HCT116 (cell line): ENCODE measurements at regions not wholly inside any gene's neighbourhood (a gene's known extent, or its start where the extent isn't known, plus 50 kb on each side); places are given as distances from the start of the nearest gene placed in this dataset.

Experiments
- ATAC-seq: fragments of 200-7000 bp; cut with Tn5 transposase; 2 replicates; pipeline ENCODE4 v1.9.1; 2020; ENCODE audit warnings: mild to moderate bottlenecking, moderate library complexity
- BruUV-seq: library from RNA; stranded (reverse); fragments of 400-500 nt; replicated peaks from 2 replicates; lab custom pipeline; 2021; lab: Mats Ljungman, UMichigan
- CTCF ChIA-PET: fragments of 300-600 bp; sonication (Branson Sonifier 250); formaldehyde crosslinking; loops from one replicate; lab custom pipeline; 2021; ENCODE audit warnings: antibody characterized with exemption; lab: Charles Lee
- POLR2A ChIA-PET: fragments of 300-600, 350-600 bp; sonication (Branson Sonifier 250); formaldehyde crosslinking; loops from one replicate; lab custom pipeline; 2021; ENCODE audit warnings: antibody characterized with exemption; lab: Charles Lee
- RAD21 ChIA-PET, 2 experiments: fragments of 300-600 bp; sonication (Branson Sonifier 250); formaldehyde crosslinking; loops; one replicate each; lab custom pipeline; 2023; ENCODE audit warnings: low total read pairs in 2 of 2; ENCODE audit not compliant: uncharacterized antibody in 2 of 2, unreplicated experiment in 2 of 2, low non-redundant PET in 1 of 2; lab: Charles Lee
- DNase-seq: peaks from one replicate; pipeline ENCODE4 v3.0.0-alpha.2; 2010; ENCODE audit warnings: low read depth, low spot score
- H2AFZ ChIP-seq: fragments of 200-600 bp; shearing (Covaris generic), sonication (generic); 2 replicates; pipeline ENCODE4 v1.6.1; 2017; ENCODE audit warnings: low read depth, mixed run types, mixed read lengths, antibody characterized with exemption, low read length; ENCODE audit not compliant: poor library complexity, severe bottlenecking
- H3K27ac ChIP-seq: 2 replicates; pipeline ENCODE4 v1.5.1; 2012; ENCODE audit warnings: low read depth, low read length
- H3K27me3 ChIP-seq: fragments of 200-600 bp; sonication (generic); 2 replicates; pipeline ENCODE4 v1.6.1; 2016; ENCODE audit warnings: mixed run types, low read length, mixed read lengths; ENCODE audit not compliant: insufficient read depth
- H3K36me3 ChIP-seq, 2 experiments: fragments of 200-500 bp in 1 of 2; fragments of 200-600 bp in 1 of 2; sonication (Bioruptor generic) in 1 of 2; sonication (generic) in 1 of 2; 2 replicates each; pipeline versions ENCODE4 v1.5.1 to v1.6.1; 2014 to 2016; ENCODE audit warnings: low read length in 2 of 2, inconsistent platforms in 1 of 2, mixed read lengths in 1 of 2, mixed run types in 1 of 2; ENCODE audit not compliant: insufficient read depth in 2 of 2, control insufficient read depth in 1 of 2
- H3K4me1 ChIP-seq, 2 experiments: fragments of 200-600 bp in 1 of 2; sonication (generic) in 1 of 2; 2 replicates each; pipeline versions ENCODE4 v1.5.1 to v1.6.1; 2012 to 2017; ENCODE audit warnings: low read length in 2 of 2, inconsistent platforms in 1 of 2, mild to moderate bottlenecking in 1 of 2, mixed read lengths in 1 of 2, mixed run types in 1 of 2, moderate library complexity in 1 of 2; ENCODE audit not compliant: insufficient read depth in 2 of 2, control insufficient read depth in 1 of 2
- H3K4me2 ChIP-seq: fragments of 200-600 bp; sonication (generic); 2 replicates; pipeline ENCODE4 v1.6.1; 2017; ENCODE audit warnings: mixed run types, low read length, mixed read lengths
- H3K4me3 ChIP-seq, 2 experiments: fragments of 200-600 bp in 1 of 2; sonication (generic) in 1 of 2; replicated peaks in 1 of 2; 2 replicates each; pipeline ENCODE4 v1.5.1; 2011 to 2016; ENCODE audit warnings: low read length in 2 of 2, control low read depth in 1 of 2, low read depth in 1 of 2, mild to moderate bottlenecking in 1 of 2, mixed read lengths in 1 of 2, mixed run types in 1 of 2
- H3K79me2 ChIP-seq: fragments of 200-600 bp; sonication (generic); 2 replicates; pipeline ENCODE4 v1.6.1; 2017; ENCODE audit warnings: mild to moderate bottlenecking, mixed run types, low read length, moderate library complexity, mixed read lengths; ENCODE audit not compliant: insufficient read depth
- H3K9ac ChIP-seq: fragments of 200-600 bp; sonication (generic); 2 replicates; pipeline ENCODE4 v1.6.1; 2016; ENCODE audit warnings: low read length, mixed read lengths
- H3K9me2 ChIP-seq: fragments of 200-600 bp; sonication (generic), shearing (Covaris generic); 2 replicates; pipeline ENCODE4 v1.6.1; 2017; ENCODE audit warnings: mixed run types, mild to moderate bottlenecking, moderate library complexity; ENCODE audit not compliant: insufficient read depth
- H3K9me3 ChIP-seq, 2 experiments: fragments of 200-500 bp in 1 of 2; fragments of 200-600 bp in 1 of 2; sonication (Bioruptor generic) in 1 of 2; sonication (generic) in 1 of 2; 2 replicates each; pipeline ENCODE4 v1.6.1; 2014 to 2017; ENCODE audit warnings: low read length in 2 of 2, mixed read lengths in 2 of 2, inconsistent platforms in 1 of 2, low read depth in 1 of 2, mild to moderate bottlenecking in 1 of 2, mixed run types in 1 of 2, moderate library complexity in 1 of 2; ENCODE audit not compliant: control insufficient read depth in 1 of 2, insufficient read depth in 1 of 2
- H4K20me1 ChIP-seq: fragments of 200-600 bp; sonication (generic), shearing (Covaris generic); 2 replicates; pipeline ENCODE4 v1.6.1; 2017; ENCODE audit warnings: mixed run types, mild to moderate bottlenecking, moderate library complexity; ENCODE audit not compliant: insufficient read depth
- CBX3 ChIP-seq: IDR thresholded peaks from 2 replicates; pipeline ENCODE4 v1.6.1; 2012; ENCODE audit warnings: low read depth
- EZH2 ChIP-seq: fragments of 200-600 bp; sonication (generic); IDR thresholded peaks from 2 replicates; pipeline ENCODE4 v1.6.1; 2017; ENCODE audit warnings: antibody characterized with exemption, mixed run types
- POLR2A ChIP-seq: IDR thresholded peaks from 2 replicates; pipeline ENCODE4 v1.7.0; 2011; ENCODE audit warnings: borderline replicate concordance; ENCODE audit not compliant: insufficient read depth, insufficient read length; ENCODE audit errors: extremely low read depth
- REST ChIP-seq: IDR thresholded peaks from 2 replicates; pipeline ENCODE4 v1.6.1; 2012; ENCODE audit warnings: low read depth
- SIN3A ChIP-seq: IDR thresholded peaks from 2 replicates; pipeline ENCODE4 v1.6.1; 2012; ENCODE audit warnings: low read depth
- intact Hi-C: fragments of 100-400 bp; cut with micrococcal nuclease; formaldehyde crosslinking; loops from 2 replicates; pipeline ENCODE4 v1.10.0; 2022

GRCh38 chr6:44682987-44683779 lies 295.7 kb downstream of the CDC5L start:
- intact Hi-C loops, result no loop called here
- BruUV-seq, result no TSS peak
- no peak overlapping the region for H3K4me2 ChIP-seq

More at GRCh38 chr6:44682987-44683779, 295.7 kb downstream of the CDC5L start:
- H3K4me3 ChIP-seq, result no peak overlapping the region
- H3K27me3 ChIP-seq, result no peaks in the 10 kb centered on the region
- CTCF ChIA-PET, result no interaction called here
- no peaks in the 10 kb centered on the region for H3K4me1 ChIP-seq
- no peak for TF ChIP-seq CBX3
- no peak for TF ChIP-seq REST
- no peak for TF ChIP-seq EZH2
- TF ChIP-seq SIN3A, result no peak
- TF ChIP-seq POLR2A, result no peak
- no peaks in the 10 kb centered on the region for H3K79me2 ChIP-seq
- ATAC-seq (no peak), DNase-seq (no peak)
- H4K20me1 ChIP-seq, result no peaks in the 10 kb centered on the region
- H2AFZ ChIP-seq, result no peak overlapping the region
- no peaks in the 10 kb centered on the region for H3K9me2 ChIP-seq
- no peaks in the 10 kb centered on the region for H3K36me3 ChIP-seq
- POLR2A ChIA-PET, result no interaction called here
- H3K27ac ChIP-seq, result no peak overlapping the region
- no peaks in the 10 kb centered on the region for H3K9me3 ChIP-seq
- RAD21 ChIA-PET, result no interaction called here
- H3K9ac ChIP-seq, result no peak overlapping the region
